Cardiac muscle cell (in vitro differentiated cells and primary cell): ENCODE measurements at regions not wholly inside any gene's neighbourhood (a gene's known extent, or its start where the extent isn't known, plus 50 kb on each side); places are given as distances from the start of the nearest gene placed in this dataset.

Experiments
- DNase-seq, 2 donors: peaks; one replicate each; pipeline versions ENCODE4 v3.0.0 to v3.0.0-alpha.2; 2010 to 2017; ENCODE audit warnings: low read depth in 1 of 2, low spot score in 1 of 2
- H3K27ac ChIP-seq: fragments of 200-600 bp; sonication (generic); 2 replicates; pipeline ENCODE4 v1.5.1; 2016
- H3K27me3 ChIP-seq: fragments of 200-600 bp; sonication (generic); 2 replicates; pipeline ENCODE4 v1.6.0; 2016; ENCODE audit warnings: control low read depth
- H3K36me3 ChIP-seq: fragments of 200-600 bp; sonication (generic); 2 replicates; pipeline ENCODE4 v1.5.1; 2016; ENCODE audit warnings: control low read depth
- H3K4me1 ChIP-seq: fragments of 200-600 bp; sonication (generic); 2 replicates; pipeline ENCODE4 v1.8.1; 2017; ENCODE audit warnings: low read depth, mild to moderate bottlenecking, mixed run types
- H3K4me3 ChIP-seq: fragments of 200-600 bp; sonication (generic); 2 replicates; pipeline ENCODE4 v1.5.1; 2016; ENCODE audit warnings: mild to moderate bottlenecking
- H3K9me3 ChIP-seq: fragments of 200-600 bp; sonication (generic); 2 replicates; pipeline ENCODE4 v1.5.1; 2017; ENCODE audit warnings: low read depth, mild to moderate bottlenecking, control low read depth
- CTCF ChIP-seq: IDR thresholded peaks from 2 replicates; pipeline ENCODE4 v1.5.1; 2012; ENCODE audit warnings: low read depth, mild to moderate bottlenecking, low read length

GRCh38 chr3:3636815-3637214 lies 162.4 kb upstream of the LRRN1 start:
- no peak for TF ChIP-seq CTCF
- DNase-seq = no peak
- peaks cover 2% of the 10 kb centered on the region for H3K27me3 ChIP-seq

GRCh38 chr3:3635109-3635508 lies 164.1 kb upstream of the LRRN1 start:
- Histone ChIP-seq H3K9me3 (no peaks in the 10 kb centered on the region), H3K27me3 (no peaks in the 10 kb centered on the region), H3K4me3 (no peak overlapping the region), H3K4me1 (no peaks in the 10 kb centered on the region), H3K27ac (no peak overlapping the region), H3K36me3 (no peaks in the 10 kb centered on the region)
- DNase-seq = no peak
- no peak for TF ChIP-seq CTCF

More at GRCh38 chr3:3636815-3637214, 162.4 kb upstream of the LRRN1 start:
- Histone ChIP-seq H3K9me3 (no peaks in the 10 kb centered on the region), H3K4me3 (no peak overlapping the region), H3K36me3 (no peaks in the 10 kb centered on the region), H3K4me1 (no peaks in the 10 kb centered on the region), H3K27ac (no peak overlapping the region)

GRCh38 chr3:3634326-3634725 lies 164.9 kb upstream of the LRRN1 start:
- TF ChIP-seq CTCF = no peak
- Histone ChIP-seq H3K9me3 (no peaks in the 10 kb centered on the region), H3K36me3 (no peaks in the 10 kb centered on the region), H3K27ac (no peak overlapping the region), H3K27me3 (no peaks in the 10 kb centered on the region), H3K4me1 (no peaks in the 10 kb centered on the region), H3K4me3 (no peak overlapping the region)
- no peak for DNase-seq

- TF ChIP-seq CTCF = no peak
- H3K36me3 ChIP-seq = no peaks in the 10 kb centered on the region
These were observed 165.5 kb upstream of the LRRN1 start for GRCh38 chr3:3633761-3634160.

GRCh38 chr3:3632449-3632848 lies 166.8 kb upstream of the LRRN1 start:
- no peaks in the 10 kb centered on the region for H3K27me3 ChIP-seq
- TF ChIP-seq CTCF = no peak

More at GRCh38 chr3:3633761-3634160, 165.5 kb upstream of the LRRN1 start:
- H3K4me3 ChIP-seq = no peak overlapping the region
- H3K4me1 ChIP-seq = no peaks in the 10 kb centered on the region
- H3K27me3 ChIP-seq = no peaks in the 10 kb centered on the region
- no peaks in the 10 kb centered on the region for H3K9me3 ChIP-seq
- H3K27ac ChIP-seq = no peak overlapping the region
- DNase-seq = no peak

GRCh38 chr3:3631114-3631513 lies 168.1 kb upstream of the LRRN1 start:
- Histone ChIP-seq H3K9me3 (no peaks in the 10 kb centered on the region), H3K27me3 (no peaks in the 10 kb centered on the region), H3K27ac (no peak overlapping the region), H3K36me3 (no peaks in the 10 kb centered on the region), H3K4me1 (no peaks in the 10 kb centered on the region), H3K4me3 (no peak overlapping the region)
- DNase-seq = no peak
- TF ChIP-seq CTCF = no peak

More at GRCh38 chr3:3632449-3632848, 166.8 kb upstream of the LRRN1 start:
- no peaks in the 10 kb centered on the region for H3K9me3 ChIP-seq
- H3K36me3 ChIP-seq = no peaks in the 10 kb centered on the region
- no peak for DNase-seq
- H3K27ac ChIP-seq = no peak overlapping the region
- H3K4me1 ChIP-seq = no peaks in the 10 kb centered on the region
- no peak overlapping the region for H3K4me3 ChIP-seq
